NCI-H1105 treated with DMSO at 0.1 percent for 48 hours (cell line): ENCODE measurements at regions not wholly inside any gene's neighbourhood (a gene's known extent, or its start where the extent isn't known, plus 50 kb on each side); places are given as distances from the start of the nearest gene placed in this dataset.

Source experiments
- DNase-seq: peaks from one replicate; lab custom pipeline; 2025; lab: John Stamatoyannopoulos, UW

DNA sequence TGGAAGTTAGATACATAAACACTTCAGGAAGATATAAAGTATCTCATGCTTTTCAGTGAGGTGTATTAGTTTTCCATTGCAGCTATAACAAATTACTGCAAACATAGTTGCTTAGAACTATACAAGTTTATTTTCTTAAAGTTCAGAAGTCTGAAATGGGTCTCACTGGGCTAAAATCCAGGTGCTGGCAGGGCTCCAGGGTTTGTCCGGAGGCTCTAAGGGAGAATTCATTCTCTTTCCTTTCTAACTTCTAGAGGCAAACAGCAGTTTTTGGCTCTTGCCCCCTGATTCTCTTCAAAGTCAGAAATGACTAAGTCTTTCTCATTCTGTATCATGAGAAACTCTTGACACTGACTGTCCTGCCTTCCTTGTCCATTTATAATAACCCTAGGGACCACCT is 138.8 kb downstream of the AASDHPPT start:
- DNase-seq: no peak

DNA sequence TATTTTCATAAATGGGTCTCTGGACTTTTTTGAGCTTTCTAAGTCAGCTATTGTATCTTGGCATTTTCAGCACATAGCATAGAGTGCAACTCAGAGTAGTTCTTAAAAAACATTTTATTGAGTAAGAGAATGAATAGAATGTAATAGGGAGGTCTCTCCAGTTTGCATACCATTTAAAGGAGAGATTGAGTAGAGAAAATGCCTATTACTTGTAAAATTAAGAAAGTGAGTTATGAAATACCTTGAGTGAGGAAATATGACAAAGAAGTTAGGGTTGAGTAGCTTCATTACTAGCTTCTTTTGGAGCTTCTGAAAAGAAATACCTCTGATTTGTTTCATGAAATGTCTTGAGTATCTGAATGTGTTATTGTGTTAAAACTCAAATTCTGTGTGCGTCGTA is 140.0 kb downstream of the AASDHPPT start:
- DNase-seq: no peak

DNA sequence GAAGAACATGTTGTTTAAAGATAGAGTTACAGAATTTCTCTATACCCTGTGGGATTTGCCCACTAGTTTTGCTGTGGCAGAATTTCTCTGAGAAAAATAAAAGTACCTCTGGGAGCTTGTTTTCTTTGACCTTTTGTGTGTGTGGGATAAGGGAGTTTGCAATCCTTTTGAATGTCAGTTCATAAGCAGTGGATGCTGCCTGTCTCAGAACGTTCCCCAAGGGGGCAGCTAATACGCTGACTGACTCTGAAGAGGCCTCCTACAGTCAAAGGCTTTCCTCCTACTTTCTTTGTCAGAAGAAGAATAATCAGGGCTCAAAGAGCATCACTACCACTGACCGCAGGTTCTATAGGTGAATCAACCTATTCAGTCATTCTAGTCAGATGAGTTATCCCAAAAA is 140.6 kb downstream of the AASDHPPT start:
- no peak for DNase-seq

DNA sequence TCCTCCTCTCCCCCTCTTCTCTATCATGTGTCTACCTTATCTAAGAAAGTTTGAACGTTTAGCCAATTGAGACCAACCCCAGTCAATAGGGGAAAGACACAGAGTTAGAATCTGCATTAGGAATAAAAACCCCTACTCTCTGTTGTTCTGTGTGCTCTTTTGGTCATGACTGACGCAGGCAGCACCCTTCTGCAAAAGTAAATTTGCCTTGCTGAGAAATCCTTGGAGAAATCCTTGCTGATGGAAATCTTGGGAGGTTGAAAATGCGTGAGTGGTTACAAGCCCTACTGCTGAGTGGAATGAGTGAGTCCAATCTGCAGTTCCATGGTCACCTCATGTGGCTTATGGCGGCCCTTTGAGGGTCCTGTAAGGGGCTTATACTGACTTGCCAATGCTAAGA is 145.2 kb downstream of the AASDHPPT start:
- no peak for DNase-seq

DNA sequence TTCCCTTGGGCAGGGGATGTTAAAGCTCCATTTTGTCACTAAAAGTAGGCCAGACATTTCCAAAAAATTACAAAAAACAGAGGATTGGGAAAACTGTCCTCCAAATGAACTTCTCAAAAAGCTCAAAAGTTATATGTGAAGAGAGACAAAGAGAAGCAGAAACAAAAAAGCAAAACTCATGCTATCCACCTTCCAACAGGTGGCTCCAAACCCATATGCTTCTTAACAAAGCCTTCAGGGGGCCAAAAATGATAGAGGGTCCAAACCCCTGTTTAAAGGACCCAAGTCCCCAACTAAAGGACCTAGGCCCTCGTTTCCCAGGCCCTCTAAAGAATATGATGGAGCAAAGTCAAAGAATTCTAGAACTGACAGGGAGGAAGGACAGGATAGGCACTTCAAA is 146.7 kb downstream of the AASDHPPT start:
- DNase-seq: no peak

DNA sequence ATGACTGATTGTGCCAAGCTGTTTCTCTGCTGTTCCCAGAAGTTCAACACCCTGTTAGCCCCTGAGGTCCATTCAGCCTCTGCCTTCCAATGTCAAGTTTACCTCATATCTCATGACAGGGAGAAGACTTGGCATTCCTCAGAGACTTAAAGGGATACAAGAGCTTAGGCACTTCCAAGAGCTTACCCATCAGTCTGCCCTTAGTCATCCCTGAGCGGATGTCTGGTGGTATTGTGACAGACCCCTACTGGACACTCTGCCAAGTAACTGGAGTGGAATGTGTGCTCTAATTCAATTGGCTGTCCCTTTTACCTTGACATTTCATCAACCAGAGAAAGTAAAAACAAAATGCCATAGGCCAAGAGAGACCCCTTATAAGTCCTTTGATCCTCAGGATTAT is 151.5 kb downstream of the AASDHPPT start:
- DNase-seq: no peak

DNA sequence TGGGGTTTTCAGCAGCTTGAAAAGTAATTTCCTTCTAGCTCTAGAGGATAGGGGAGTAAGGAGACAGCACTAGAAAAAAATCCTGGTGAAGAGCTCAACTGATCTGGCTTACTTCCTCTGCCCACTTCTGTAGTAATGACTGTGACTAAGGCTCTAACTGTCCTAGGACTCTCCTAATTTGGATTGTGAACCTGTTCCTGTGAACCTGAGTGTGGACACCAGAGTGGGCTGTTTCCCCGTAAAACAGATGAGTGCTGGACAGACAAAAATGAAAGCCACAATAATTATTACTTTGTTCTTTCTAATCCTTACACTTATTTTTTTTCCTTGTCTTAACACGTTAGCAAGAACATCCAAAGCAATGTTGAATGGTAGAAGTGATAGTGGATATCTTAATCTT is 154.1 kb downstream of the AASDHPPT start:
- no peak for DNase-seq

DNA sequence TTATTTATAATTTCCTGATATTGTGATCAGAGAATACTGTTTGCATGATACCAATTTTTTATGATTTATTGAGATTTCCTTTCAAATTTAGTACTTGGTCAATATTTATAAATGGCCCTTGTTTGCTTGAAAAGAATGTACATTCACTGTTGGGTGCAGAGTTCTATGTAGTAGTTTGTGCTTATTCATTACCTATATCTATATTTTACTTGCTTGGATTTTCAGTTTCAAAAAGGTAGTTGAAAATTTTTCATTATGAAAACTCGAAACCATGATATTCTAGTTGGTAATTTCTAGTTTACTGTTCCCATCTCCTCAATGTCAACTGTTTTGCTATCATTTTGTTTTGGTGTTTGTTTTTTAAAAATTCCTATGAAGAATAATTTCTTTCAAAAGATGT is 155.7 kb downstream of the AASDHPPT start:
- no peak for DNase-seq

DNA sequence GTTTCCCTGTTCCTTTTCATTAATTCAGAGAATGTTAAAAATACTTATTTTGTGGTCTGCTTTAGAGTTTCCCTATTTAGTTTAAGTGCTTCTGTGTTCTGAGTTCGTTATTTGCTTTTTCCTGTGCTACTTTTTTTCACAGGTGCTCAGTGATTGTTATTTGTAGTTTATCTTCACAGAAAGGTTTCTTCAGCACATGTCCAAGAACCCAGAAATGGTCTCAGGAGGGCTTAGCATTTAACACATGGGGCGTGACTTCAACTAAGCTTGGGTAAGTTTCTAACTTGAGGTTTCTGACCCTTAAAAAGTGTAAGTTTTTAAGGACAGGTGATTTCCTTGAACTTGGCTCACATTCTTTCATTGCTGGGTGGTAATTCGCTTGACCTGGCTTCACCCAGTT is 157.3 kb downstream of the AASDHPPT start:
- DNase-seq: no peak

DNA sequence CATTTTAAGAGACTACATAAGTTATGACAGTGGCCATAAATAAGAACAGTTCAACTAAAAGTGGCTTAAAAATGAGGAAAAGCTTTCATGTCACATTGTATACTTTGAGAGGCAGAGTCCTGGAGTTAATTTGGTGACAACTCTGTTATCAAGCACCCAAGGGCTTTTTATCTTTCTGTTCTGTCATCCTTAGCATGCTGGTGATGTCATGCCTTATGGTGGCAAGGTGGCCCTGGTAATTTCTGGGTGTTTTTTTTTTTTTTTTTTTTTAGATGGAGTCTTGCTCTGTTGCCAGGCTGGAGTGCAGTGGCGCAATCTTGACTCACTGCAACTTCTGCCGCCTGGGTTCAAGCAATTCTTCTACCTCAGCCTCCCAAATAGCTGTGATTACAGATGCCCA is 158.8 kb downstream of the AASDHPPT start:
- DNase-seq: no peak

DNA sequence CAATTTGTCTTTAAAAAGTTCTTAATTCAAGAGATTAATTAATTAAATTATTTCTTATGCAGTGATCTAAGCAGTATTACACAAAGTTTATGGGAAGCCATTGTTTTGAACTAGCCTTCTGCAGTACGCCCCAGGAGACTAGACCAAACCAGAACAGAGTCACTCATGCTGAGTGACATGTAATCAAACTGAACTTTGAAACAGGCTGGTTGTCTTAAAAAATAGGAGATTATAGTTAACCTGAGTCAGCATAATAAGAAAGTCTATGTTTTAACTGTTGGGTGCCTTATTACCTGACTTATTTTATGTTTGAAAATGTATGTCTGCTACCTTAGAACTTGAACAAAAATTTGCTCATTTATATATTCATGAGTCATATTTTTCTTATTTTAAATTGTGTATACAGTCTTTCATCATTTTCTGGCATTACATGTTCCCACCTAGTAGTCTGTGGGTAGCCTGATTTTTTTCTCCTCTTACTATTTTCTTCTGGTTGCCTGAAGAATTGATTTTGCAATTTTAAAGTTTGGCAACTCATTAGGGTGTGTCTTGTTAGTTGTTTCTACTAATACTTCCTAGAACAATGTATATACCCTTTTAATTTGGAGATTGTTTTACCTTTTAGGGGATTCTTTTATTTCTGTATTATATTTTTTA is 161.4 kb downstream of the AASDHPPT start:
- no peak for DNase-seq

DNA sequence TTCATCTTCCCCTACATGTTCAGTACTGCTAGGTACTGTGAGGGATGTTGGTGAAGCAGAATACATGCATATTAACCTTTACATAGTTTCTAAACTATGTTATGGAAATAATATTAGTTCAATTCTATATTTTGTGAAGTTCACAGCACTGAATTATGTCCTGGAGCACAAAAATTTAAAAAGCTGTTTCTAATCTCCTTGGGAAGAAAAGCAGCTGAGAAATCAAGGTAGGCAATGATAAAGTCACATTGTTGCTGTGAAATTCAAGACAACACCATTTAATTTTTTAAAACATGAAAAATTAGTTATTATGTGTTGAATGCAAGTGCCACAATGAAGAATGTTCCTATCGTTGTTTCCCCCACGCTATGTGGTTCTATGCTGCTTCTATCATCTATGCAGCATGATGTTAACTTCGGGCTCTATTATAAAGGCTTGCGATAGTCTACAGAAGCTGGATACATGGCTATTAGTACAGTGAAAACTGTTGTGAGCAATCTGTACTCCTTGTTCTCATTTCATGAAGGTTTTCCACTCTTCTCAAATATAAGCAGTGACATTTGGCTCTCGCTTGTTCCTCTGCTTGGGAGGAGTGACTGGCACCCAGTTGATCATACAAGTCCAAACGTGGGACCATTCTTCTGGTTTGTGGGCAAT is 164.3 kb downstream of the AASDHPPT start:
- no peak for DNase-seq

DNA sequence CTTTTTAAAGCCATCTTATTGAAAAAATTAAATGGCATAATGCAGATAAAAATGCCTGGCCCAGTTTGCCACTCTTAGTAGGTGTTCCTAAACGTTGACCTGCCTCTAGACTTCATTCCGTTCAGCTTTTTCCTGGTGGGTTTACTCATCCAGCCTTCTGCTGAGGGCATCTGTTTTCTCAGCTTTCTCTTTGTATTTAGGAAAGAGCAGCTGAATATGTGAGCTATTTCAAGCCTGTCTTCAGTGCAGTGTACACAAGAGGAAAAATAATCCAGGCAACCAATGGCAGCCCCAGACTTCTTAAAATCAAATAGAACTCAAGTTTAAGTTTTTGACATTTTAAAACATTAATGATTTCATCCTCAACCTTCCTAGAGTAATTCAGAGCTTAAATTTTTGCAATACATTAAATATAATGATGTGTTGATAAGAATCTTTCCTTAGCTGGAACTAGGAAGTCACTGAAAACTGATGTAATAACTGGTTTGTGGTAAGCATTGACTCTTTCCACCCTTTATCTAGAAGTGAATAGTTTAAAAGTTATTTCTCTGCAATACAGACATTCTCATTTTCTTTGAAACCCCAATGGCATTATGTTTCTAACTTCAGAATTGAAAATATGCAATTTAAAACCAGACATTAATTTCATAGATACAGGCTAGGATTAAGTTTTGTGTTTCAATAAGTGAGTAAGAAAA is 165.4 kb downstream of the AASDHPPT start:
- DNase-seq: no peak

DNA sequence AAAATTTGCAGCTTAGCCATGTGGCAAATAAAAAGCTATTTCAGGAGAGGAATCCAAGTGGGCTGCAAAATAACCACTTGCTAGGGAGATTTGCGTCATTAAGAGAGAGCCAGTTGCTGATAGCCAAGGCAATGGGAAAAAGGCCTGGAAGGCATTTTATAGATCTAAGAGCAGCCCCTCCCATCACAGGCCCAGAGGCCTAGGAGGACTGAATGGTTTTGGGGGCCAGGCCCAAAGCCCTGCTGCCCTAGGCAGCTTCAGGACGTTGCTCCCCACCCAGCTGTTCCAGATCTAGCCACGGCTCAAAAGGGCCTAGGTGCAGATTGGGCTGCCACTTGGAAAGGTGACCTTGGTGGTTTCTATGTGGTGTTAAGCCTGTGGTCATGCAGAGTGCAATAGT is 169.0 kb downstream of the AASDHPPT start:
- DNase-seq: no peak

DNA sequence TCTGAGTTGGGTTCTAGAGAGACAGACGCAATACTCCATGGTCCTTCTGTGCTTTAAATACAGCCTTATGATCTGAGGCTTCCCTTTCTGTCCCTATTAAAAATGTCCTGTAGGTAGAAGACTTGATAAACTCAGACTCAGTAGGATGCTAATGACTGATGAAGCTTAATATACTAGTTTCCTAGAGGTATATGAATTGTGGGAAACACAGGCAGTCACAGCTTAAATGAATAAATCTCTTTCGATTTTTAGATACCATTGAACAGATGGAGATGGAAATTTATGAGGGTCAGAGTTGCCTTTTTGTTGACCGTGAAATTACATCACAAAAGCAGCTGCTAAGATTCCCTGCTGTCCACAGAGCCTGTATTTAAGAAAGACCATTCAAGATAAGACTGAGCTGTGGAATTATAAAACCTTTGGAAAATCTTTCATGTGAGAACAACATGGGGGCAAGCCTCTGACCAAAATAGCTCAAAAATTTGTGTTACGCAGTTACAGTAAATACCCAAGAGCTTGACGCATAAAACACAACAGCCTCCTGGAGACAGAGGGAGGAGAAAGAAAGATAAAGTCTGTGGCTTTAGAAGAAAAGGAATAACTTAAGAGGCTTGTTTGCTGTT is 172.3 kb downstream of the AASDHPPT start:
- no peak for DNase-seq

DNA sequence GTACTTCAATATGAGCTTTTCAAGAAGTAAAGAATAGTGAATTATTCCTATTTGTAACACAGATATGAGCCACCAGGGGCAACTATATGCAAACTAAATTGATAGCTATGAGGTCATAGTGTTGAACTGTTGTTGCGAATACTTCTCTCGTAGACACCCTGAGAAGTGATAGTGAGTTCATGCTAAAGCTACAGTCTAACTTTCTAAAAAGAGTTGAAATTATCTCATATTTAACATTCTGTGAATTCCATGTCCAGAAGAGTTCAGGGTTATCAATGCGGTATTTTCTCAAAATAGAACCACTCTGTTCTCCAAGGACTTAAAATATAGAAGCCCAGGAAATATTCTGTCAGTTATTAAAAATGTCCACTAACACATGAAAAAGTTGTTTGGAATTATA is 185.4 kb downstream of the AASDHPPT start:
- DNase-seq: no peak

DNA sequence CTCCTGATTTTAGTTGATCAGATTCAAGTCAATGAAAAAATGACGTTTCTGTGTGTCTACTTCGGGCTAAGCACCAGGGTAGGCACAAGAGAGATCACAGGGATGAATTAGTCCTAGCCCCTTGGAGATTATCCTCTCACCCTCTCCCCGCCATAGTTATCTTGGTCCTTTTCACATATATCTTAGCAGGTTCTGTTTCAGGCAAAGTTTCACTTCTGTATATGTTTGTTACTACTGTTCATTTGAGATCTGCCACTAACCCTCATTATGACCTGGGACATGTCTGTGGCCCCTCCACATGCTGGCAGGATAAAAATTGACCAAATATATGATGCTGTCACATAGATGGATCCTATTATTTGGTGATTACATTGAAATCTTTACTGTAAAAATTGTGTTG is 186.1 kb downstream of the AASDHPPT start:
- no peak for DNase-seq

DNA sequence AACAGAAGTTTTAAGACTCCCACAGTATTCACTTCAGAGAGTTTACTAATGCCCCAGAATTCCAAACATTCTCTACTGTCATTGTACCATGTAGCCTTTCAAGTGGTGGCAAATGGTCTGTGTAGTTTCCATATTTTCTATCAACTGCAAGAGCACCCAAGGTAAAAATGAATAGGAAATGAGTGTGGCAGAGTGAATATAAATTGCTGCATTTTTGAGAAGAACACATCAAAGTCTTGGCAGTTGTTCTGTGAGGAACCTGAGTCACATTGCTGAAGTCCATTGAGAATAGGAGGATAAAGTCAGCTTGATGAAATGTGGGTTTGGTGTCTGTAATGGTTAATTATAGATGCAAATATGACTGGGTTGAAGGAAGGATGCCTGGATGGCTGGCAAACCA is 193.6 kb downstream of the AASDHPPT start:
- no peak for DNase-seq

DNA sequence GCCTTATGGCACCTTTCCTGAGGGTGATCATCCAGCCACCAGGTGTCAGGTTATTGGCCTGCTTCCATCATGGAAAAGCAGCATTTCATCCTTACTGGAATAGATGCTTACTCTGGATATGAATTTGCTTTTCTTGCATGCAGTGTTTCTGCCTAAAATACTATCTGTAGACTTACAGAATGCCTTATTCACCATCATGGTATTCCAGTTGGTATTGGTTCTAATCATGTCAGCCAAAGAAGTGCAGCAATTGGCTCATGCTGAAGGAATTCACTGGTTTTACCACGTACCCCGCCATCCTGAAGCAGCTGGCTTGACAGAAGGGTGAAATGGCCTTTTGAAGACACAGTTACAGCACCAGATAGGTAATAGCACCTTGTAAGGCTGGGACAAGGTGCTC is 194.2 kb downstream of the AASDHPPT start:
- DNase-seq: no peak

DNA sequence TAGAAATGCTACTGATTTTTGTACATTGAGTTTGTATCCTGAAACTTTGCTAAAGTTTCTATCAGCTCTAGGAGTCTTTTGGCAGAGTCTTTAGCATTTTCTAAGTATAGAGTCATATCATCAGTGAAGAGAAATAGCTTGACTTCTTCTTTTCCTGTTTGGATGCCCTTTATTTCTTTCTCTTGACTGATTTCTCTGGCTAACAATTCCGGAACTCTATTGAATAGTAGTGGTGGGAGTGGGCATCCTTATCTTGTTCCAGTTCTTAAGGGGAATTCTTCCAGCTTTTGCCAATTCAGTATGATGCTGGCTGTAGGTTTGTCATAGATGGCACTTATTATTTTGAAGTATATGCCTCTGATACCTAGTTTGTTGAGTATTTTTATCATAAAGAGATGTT is 197.7 kb downstream of the AASDHPPT start:
- no peak for DNase-seq

DNA sequence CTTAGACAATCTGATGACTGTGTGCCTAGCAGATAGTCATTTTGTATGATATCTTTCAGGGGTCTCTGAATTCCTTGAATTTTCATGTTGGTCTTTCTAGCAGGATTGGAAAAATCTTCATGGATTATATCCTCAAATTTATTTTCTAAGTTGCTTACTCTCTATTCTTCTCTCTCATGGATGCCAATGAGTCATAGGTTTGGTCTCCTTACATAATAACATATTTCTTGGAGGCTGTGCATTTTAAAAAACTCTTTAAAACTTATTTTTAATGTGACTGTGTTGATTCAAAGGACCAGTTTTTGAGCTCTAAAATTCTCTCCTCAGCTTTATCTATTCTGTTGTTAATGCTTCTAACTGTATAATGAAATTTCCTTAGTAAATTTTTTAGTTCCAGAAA is 198.7 kb downstream of the AASDHPPT start:
- no peak for DNase-seq

DNA sequence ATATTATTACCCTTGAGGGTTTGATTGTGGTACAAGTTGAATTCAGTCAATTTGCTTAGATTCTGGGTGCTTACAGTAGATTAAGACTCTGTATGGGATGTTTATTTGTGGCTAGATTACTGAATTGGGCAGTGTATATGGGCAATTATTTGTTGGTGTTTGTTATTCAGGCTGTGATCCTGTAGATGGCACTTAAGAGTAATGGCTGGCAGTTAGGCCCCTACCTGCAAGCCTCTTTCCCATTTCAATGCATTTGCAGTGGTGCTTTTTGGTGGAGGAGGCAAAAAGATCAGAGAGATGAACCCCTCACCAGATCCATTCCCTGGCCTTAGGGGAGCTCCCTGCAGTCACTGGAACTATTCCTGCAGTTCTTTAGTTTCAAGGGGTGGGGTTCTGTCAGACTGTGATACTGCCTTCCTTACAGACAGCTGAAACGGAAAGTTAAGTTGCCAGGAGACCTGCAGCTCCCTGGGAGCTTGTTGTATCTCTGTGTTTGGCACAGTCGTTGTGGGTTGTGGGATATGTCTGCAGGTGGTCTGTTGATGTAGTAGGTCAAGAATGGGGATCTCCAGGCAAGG is 199.5 kb downstream of the AASDHPPT start:
- no peak for DNase-seq

DNA sequence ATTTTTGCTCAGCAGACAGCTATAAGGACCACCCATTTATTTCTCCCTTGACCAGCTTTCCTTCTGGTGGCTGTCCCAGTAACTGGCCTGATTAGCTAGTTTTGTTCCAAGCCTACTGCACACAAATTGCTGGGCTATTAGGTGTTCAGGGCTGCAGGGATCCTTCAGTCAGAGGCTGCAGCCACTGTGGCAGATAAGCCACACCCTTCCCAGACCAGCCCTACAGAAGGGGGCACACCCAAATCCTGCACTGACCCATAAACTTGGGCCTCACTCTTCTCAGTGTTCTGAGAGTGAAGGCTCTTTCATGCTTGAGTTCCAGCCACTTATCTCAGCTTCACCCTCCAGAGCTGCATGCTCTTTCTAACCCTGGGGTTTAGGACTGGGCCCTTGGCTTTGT is 200.0 kb downstream of the AASDHPPT start:
- no peak for DNase-seq
